IPS-NIHi11 (cell line): ENCODE measurements at regions not wholly inside any gene's neighbourhood (a gene's known extent, or its start where the extent isn't known, plus 50 kb on each side); places are given as distances from the start of the nearest gene placed in this dataset.
"Not testable (repeated sequence)": the region's sequence is repeated elsewhere in the genome, so short reads cannot be mapped to it uniquely, and the experiment has no call there.

Experiments
- DNase-seq: peaks from one replicate; pipeline ENCODE4 v3.0.0; 2012; ENCODE audit warnings: mixed read lengths, low spot score

DNA sequence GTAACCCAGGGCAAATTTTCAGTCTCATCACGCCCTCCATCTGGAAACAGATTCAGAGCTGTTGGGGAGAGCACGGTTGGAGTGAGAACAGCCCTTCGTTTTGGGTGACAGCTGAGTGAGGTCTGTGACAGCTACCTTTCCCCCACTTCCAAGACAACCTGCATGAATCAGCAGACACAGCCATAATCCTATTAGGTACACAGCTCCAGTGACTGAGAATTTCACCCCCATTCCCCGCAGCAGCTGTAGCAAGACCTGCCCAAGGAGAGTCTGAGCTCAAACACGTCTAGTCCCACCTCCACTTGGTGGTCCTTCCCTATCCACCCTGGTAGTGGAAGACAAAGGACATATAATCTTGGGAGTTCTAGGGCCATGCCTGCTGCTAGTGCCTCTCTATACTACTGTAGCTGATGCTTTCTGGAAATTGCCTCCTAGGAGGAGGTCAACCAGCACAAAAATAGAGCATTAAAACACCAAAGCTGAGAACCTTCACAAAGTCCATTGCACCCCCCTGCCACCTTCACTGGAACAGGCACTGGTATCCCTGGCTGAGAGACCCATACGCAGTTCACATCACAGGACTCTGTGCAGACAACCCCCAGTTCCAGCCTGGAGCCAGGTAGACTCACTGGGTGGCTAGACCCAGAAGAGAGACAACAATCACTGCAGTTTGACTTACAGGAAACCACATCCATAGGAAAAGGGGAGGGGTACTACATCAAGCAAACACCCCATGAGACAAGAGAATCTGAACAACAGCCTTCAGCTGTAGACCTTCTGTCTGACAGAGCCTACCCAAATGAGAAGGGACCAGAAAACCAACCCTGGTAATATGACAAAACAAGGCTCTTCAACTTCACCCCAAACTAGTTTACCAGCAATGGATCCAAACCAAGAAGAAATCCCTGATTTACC, 448.6 kb upstream of the CBLB start:
- DNase-seq = no peak

DNA sequence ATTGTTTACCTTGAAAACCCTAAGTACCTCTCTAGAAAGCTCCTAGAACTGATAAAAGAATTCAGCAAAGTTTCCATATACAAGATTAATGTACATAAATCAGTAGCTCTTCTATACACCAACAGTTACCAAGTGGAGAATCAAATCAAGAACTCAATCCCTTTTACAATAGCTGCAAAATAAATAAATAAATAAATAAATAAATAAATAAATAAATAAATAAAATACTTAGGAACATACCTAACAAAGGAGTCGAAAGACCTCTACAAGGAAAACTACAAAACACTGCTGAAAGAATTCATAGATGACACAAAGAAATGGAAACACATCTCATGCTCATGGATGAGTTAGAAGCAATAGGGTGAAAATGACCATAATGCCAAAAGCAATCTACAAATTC, 452.6 kb upstream of the CBLB start:
- not testable (repeated sequence) for DNase-seq

- no peak for DNase-seq
Observed at GRCh38 chr3:106323586-106323985, 454.8 kb upstream of the CBLB start.

- no peak for DNase-seq
Observed at GRCh38 chr3:106326941-106327695, 458.3 kb upstream of the CBLB start.

DNA sequence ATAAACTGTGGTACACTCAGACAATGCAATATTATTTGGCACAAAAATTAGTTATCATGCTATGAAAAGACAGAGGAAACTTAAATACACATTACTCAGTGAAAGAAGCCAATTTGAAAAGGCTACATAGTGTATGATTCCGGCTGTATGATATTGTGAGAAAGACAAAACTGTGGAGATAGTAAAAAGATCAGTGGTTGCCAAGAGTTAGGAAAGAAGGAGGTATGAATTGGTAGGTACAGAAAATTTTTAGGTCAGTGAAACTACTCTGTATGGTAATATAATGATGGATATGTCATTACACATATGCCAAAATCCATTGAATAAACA, 458.8 kb upstream of the CBLB start:
- DNase-seq = no peak

DNA sequence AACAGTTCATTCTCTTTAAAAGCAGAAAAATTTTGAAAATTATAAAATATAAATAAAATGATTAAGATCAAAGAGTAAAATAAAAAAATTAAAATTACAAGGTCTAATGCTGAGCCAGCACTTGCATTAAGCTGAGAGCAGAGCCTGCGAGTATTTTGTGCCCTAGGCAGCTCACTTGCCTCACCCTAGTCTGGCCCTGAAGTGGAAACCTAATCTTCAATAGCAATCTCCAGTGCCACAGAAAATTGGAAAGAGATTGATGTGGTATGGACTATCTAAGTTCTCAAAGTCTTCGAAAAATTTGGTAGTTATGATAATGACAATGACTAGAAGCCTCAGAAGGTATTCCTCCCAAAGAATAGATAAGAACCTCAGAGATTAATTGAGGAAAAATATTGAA, 459.4 kb upstream of the CBLB start:
- DNase-seq = no peak

- no peak for DNase-seq
Observed at GRCh38 chr3:106329521-106329920, 460.7 kb upstream of the CBLB start.

DNA sequence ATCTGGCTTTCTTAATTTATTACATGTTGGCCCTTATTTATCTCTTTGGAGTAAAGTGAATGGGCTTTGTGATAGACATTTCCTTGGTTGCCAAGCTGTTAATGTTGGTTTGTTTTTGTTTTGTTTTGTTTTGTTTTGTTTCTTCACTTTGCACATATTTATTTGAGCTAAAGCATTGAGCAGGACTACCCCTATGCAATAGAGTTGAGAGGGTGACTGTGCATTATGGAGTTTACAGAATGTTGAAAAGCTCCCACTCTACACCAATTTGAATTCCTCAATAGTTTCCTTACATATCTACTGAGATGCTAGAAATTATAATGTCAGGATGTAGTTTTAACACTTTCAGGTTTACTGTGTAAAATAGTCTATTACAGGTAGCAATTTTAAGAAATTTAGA, 462.8 kb upstream of the CBLB start:
- no peak for DNase-seq

- DNase-seq = no peak
Observed at GRCh38 chr3:106332129-106332528, 463.3 kb upstream of the CBLB start.

DNA sequence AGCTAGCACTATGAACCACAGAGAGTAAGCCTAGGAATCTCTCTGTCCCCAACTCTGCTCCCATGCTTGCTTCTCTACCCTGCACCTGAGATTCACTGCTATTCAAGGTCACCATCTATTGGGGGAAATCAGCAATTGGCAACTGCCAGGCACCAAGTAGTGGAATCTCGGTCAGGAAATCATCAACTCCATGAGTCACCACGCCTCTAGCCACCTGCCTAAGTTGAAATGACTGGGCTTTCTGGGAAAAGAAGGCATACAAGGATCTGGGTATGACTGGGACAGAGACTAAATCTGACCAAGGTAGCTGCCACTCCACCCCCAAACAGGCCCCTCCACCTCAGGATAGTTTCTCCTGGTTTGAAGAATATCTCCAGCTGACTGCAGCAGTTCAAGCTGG, 464.1 kb upstream of the CBLB start:
- no peak for DNase-seq

GRCh38 chr3:106333911-106334618, 465.3 kb upstream of the CBLB start:
- DNase-seq = no peak

- no peak for DNase-seq
Observed at GRCh38 chr3:106336619-106337018, 467.8 kb upstream of the CBLB start.

DNA sequence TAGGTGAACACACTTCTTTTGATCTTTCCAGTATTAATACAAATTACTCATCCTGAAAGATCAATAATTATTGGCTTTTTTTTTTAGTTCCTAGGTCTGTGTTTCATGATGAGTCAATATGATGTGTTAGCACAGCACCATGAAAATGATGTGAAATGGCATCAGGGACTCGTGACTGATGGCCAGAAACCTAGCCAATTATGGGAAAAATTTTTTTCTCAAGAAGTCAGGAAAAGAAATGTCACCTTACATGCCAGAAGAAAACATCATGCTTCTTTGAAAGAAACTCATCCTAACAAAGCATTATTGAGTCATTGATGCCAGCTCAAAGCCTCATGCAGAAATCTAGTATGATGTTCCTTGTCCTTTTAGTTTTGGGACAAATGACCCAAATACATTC, 468.3 kb upstream of the CBLB start:
- no peak for DNase-seq

GRCh38 chr3:106338582-106339214, 469.9 kb upstream of the CBLB start:
- no peak for DNase-seq

GRCh38 chr3:106339551-106339950, 470.7 kb upstream of the CBLB start:
- no peak for DNase-seq

- no peak for DNase-seq
Observed at GRCh38 chr3:106341087-106341486, 472.3 kb upstream of the CBLB start.

GRCh38 chr3:106341586-106342162, 472.9 kb upstream of the CBLB start:
- DNase-seq = no peak

DNA sequence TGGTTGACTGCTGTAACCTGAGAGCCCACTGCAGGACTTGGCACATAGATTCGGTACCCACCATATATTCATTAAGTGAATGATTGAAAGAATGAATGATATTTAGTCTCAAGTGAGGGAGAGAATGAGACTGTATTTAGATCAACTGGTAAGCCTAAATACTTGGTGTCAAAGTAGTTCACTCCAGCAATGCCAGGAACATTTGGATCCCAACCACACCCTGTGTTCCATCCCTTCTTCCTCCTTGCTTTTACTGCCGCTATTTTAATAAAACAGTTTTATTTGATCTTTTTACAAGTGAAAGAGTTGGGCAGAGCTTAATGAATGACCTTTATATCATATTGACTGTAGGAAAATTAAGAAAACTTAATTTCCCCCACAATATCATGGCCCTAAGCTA, 473.6 kb upstream of the CBLB start:
- no peak for DNase-seq

DNA sequence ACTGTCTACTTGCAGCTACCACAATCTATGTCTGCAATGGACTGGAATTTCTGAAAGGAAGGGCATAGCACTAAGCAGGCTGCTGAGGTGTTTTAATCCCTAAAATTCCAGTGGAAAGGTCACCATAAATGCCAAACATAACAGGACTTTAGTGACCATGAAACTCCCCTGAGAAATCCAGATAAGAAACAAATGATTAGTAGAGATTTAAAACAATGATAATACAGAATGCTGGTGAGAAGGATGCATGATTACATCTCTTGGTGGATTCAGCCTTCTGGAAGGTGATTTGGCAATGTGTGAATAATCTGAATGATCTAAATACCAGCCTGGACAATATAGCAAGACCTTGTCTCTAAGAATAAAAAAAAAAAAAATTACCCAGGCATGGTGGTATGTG, 475.0 kb upstream of the CBLB start:
- DNase-seq = no peak

GRCh38 chr3:106345353-106346027, 476.7 kb upstream of the CBLB start:
- peak; percentile 33 for DNase-seq

- no peak for DNase-seq
Observed at GRCh38 chr3:106347350-106347749, 478.5 kb upstream of the CBLB start.
